OCI-LY7 (cell line): ENCODE measurements at regions not wholly inside any gene's neighbourhood (a gene's known extent, or its start where the extent isn't known, plus 50 kb on each side); places are given as distances from the start of the nearest gene placed in this dataset.

Experiments
- CTCF ChIP-seq: fragments of 200-600 bp; sonication (generic); conservative IDR thresholded peaks from 2 replicates; pipeline ENCODE4 v1.5.1; 2014; ENCODE audit warnings: mild to moderate bottlenecking, antibody characterized with exemption, low read length, moderate library complexity, mixed read lengths
- EZH2phosphoT487 ChIP-seq: fragments of 200-600 bp; sonication (generic); IDR thresholded peaks from 2 replicates; pipeline ENCODE4 v1.6.1; 2018; ENCODE audit warnings: low read depth, borderline replicate concordance, mild to moderate bottlenecking, mixed run types, antibody characterized with exemption, low read length, moderate library complexity, mixed read lengths

- TF ChIP-seq CTCF, result no peak
- TF ChIP-seq EZH2phosphoT487, result no peak
Measured at GRCh38 chr6:139824864-139825263, 450.4 kb upstream of the CITED2 start.
